ENCODE measurements at regions not wholly inside any gene's neighbourhood (a gene's known extent, or its start where the extent isn't known, plus 50 kb on each side); places are given as distances from the start of the nearest gene placed in this dataset.

GRCh38 chr12:86681060-86681459 lies 424.9 kb upstream of the MGAT4C start:
- DNase-seq (ENCODE audit: low spot score), result no peak

DNA sequence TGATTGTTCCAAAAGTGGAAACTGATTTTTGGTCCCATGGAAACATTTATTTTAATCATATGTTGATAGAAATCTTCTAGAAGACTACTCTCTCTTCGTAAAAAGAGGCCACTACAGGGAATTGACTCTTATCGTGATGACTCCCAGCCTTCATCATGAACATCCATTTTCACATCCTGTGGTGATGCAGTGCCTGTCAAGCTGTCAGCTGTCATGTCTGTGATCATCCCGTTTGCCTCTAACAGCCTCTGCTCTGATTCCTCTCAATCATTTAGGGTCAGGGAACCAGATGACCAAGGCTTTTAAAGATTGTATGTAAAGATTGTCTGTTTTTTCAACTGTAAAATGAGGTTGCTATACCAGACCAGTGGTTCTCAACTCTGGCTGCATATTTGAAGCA lies 419.0 kb upstream of the MGAT4C start:
- no peak for DNase-seq (ENCODE audit: low spot score)

- DNase-seq (ENCODE audit: low spot score), result no peak
Observed at GRCh38 chr12:86670986-86671385, 414.8 kb upstream of the MGAT4C start.

GRCh38 chr12:86669010-86669409 lies 412.8 kb upstream of the MGAT4C start:
- no peak for DNase-seq (ENCODE audit: low spot score)

DNA sequence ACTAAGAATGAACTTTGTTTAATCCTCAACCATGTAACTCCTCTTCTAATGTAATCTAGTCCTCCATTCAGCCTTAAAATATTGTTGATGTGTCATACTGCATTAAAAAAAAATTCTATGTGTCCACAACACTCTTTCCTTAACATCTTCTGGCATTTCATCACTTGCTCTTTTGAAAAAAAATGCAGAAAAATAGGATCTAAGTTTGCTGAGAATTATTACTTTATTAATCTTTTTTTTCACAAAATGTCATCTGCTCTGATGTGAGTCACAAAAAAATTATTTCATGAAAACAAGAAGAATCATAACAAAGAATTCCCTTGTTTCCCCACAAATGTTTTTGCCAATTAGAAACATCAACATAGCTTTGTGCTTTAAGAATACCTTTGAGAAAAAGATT lies 410.1 kb upstream of the MGAT4C start:
- no peak for DNase-seq (ENCODE audit: low spot score)

- no peak for DNase-seq (ENCODE audit: low spot score)
Observed at GRCh38 chr12:86663716-86664115, 407.5 kb upstream of the MGAT4C start.

- DNase-seq (ENCODE audit: low spot score), result no peak
Observed at GRCh38 chr12:86663173-86663572, 407.0 kb upstream of the MGAT4C start.

DNA sequence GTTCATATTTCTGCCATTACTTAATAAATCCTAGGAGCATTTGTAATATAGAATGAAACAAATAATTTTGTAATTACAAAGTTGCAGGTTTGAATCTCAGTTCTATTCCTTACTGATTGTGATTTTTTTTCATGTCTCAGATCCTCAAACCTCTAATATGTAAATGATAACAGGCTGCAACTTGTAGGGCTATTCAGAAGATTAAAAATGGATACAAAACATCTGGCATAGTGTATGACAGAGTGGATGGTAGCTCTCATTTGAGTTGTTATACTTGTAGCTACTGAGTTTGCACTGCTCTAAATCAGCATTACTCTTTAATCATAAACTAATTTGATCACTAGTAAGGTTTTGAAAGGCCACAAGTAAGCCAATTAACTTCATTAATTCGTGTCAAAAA lies 406.3 kb upstream of the MGAT4C start:
- DNase-seq (ENCODE audit: low spot score), result no peak

DNA sequence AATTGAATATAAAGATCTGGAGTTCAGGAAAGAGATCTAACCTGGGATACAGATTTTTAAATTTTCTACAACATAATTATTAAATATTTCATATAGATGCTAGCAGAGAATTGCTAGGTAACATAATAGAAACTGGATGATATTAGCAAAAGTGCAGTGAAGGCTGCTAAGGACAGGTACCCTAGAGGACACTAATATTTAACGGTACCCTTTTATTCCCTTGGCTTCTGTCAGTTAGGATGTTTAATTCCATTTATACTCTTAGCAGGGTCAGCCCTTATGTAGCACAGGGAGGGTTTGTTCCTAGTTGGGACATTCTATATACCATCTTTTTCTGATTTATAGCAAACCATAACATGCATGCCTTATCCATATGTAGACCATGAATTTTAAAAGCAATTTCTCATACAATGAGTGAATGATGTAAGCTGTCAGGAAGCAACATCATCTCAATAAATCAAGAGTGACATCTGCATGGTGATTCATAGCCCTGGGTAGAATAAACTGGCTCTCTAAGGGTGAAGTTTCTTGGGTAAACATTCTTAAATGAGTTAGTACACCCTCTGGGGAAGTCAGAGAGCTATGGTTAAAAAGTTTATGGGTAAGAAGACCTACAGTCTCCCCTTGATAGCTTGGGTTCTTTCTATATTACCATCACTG lies 404.4 kb upstream of the MGAT4C start:
- peak; percentile 2 for DNase-seq (ENCODE audit: low spot score)

DNA sequence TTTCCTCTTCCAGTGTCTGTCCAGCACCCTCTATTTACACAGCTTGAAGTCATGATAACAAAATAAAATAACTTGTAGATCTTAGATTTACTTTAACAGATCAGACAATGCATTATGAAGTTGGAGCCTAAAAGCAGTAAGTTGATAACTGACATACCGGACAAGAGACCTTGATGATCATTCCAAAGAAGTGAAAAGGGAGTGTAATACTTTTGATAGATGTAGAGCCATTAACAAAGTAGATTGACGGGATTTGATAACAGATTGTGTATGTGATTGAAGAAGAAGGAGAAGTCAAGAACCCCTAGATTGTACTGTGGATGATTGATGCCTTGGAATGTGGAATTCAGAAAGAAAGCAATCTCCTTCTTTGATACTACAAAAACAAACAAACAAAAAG lies 403.8 kb upstream of the MGAT4C start:
- no peak for DNase-seq (ENCODE audit: low spot score)

GRCh38 chr12:86658303-86658702 lies 402.1 kb upstream of the MGAT4C start:
- DNase-seq (ENCODE audit: low spot score), result no peak

GRCh38 chr12:86647800-86648199 lies 391.6 kb upstream of the MGAT4C start:
- DNase-seq (ENCODE audit: low spot score), result no peak

DNA sequence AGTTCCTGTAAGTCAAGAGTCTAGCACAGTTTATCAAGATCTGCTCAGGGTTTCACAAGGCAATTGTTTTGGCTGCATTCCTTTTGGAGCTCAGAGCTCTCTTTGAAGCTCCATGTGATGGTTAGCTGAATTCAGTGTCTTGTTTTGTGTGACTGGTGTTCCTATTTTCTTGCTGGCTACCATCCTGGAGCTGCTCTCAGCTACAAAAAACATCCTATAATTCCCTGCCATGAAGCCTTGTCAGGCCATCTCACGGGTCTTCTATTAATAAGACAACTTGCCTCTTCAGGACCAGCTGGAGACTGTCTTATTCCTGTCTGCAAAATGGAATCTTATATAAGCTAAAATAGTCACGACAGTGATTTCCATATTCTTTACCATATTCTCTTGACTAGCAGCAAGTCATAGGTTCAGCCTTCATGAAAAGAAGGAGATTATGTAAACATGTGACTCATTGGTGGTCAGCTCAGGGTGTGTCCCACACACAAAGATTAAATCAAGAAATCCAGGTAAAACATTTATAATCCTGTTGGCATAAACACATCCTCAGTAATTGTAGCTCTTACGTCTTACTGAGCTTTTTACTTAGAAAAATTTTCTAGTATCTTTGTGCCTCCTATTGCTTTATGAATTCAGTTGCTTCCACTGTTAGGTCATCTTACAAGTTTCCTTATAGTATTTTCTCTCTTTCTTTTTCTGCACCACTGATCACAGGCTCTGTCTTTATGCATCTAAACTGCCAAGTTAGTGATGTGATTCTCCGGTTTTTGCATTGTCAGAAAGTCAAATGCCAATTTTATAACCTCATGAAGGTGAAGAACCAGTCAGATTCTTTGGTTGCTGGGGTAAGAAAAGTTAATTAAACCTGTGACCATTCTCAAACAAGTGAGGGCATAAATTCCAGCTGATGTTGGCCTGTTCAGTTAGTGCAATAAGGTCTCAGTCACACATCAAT lies 378.5 kb upstream of the MGAT4C start:
- peak; percentile 1 for DNase-seq (ENCODE audit: low spot score)

DNA sequence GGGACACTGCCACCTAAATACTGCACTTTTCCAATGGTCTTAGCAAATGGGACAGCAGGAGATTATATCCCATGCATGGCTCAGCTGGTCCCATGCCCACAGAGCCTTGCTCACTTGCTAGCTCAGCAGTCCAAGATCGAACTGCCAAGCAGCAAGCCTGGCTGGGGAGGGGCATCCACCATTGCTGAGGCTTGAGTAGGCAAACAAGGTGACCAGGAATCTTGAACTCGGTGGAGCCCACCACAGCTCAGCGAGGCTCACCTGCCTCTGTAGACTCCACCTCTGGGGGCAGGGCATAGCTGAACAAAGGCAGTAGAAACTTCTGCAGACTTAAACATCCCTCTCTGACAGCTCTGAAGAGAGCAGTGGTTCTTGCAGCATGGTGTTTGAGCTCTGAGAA lies 370.8 kb upstream of the MGAT4C start:
- DNase-seq (ENCODE audit: low spot score), result no peak

GRCh38 chr12:86623267-86623666 lies 367.1 kb upstream of the MGAT4C start:
- DNase-seq (ENCODE audit: low spot score), result no peak

DNA sequence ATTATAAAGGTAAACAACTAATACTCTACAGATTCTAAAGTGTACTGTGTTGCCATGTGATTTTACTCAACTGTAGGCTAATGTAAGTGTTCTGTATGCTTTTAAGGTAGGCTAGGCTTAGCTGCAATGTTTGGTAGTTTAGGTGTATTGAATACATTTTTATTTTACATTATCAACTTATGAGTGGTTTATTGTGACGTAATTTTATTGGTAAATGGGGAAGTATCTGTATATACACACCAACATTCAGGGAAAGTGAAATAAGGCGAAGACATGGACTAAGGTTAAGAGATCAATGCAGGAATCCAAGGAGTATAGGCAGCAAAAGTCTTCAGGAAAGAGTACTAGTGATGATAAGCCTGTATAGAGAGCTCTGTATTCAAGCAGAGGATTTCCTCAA lies 365.8 kb upstream of the MGAT4C start:
- no peak for DNase-seq (ENCODE audit: low spot score)

DNA sequence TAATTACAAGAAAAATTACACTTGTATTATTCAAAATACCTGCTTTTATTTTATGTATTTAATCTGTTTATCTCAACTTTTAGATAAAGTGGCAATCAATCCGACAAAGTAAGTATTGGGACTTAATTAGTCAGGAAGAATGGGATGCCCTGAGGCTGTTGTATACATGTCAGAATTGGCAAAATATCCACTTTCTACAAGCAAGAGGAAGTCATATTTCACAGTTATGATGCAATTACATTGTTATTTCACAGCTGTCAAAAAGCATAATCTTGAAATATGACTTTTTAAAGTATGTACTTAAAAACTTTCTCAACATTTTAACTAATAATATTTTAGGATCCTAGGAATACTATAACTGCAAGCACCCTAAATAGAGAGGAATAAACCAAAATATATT lies 357.1 kb upstream of the MGAT4C start:
- DNase-seq (ENCODE audit: low spot score), result no peak

DNA sequence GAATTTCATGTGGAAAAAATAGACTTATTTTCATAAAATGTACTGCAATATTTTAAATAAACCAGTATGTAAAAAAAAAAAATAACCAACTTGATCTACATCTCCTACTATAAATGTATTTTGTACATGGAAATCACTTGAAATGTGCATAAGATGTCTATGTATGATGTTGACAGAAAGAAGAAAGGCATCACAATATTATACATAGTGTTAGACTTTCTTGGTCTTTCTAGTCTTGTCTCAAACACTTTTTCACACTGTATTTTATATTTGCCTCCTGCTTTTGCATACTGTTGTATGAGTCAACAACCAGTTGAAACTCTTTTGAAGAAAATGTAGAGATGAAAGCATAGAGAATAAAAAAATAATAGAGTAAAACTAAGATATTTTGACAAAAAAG lies 352.4 kb upstream of the MGAT4C start:
- no peak for DNase-seq (ENCODE audit: low spot score)

GRCh38 chr12:86601550-86602308 lies 345.5 kb upstream of the MGAT4C start:
- DNase-seq (ENCODE audit: low spot score), result no peak

DNA sequence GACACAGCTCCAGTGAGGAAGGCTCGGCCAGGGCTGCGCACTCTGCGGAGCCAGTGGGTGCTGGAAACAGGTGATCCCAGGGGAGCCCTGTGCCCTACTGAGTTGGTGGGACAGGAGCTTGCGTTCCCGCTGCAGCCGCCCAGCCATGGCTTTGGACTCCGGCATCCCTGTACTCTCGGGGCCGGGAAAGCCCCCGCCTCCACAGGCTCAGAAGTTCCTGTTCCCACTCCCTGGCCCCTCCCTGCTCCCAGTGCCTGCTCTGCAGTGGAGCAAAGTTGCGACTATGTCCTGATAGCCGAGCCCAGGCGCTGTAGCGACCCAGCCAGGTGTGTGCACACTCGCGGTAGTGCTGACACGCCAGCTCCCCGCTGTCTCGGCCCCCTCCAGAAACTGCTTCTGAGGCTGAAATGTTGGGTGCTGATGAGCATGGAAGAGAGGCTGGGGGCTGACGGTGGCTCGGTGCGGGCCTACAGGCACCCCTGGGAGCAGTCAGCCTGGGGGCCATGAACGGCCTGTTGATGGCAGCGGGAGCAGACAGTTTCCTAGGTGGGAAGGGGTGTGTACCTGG lies 344.6 kb upstream of the MGAT4C start:
- no peak for DNase-seq (ENCODE audit: low spot score)

DNA sequence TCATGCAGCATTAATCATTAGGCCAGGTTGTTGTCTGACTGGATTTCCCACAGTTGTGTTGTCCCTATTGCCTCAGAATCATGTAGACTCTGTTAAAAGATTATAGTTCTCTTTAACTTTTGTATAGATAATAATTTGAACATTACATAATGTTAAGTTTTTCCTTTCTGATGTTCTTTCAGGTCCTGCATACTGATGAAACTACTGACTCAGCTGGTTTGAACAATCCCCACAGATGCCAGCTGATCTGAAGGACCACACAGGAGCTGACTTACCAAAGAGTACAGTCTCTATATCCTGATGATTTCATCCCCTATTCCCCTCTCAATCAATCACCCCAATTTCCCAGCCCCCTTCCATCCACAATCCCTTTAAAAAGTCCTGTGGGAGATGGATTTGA lies 341.2 kb upstream of the MGAT4C start:
- DNase-seq (ENCODE audit: low spot score), result no peak

GRCh38 chr12:86590296-86590695 lies 334.1 kb upstream of the MGAT4C start:
- no peak for DNase-seq (ENCODE audit: low spot score)

Measured in SW480 (cell line).